GM21737 (cell line): ENCODE measurements at regions not wholly inside any gene's neighbourhood (a gene's known extent, or its start where the extent isn't known, plus 50 kb on each side); places are given as distances from the start of the nearest gene placed in this dataset.
A peak's percentile ranks its signal among the peaks of the same experiment; 100 is the strongest.

Source experiments
- ATAC-seq: cut with Tn5 transposase; IDR thresholded peaks from one replicate; pipeline ENCODE4 v1.9.1; 2021; ENCODE audit warnings: mild to moderate bottlenecking, moderate library complexity; ENCODE audit not compliant: unreplicated experiment

- ATAC-seq: peak; percentile 40
Observed at GRCh38 chr15:70258369-70259027, 160.8 kb upstream of the TLE3 start.

GRCh38 chr15:70257573-70258248 is 160.0 kb upstream of the TLE3 start:
- no peak for ATAC-seq

- ATAC-seq: no peak
Observed at GRCh38 chr15:70257047-70257446, 159.3 kb upstream of the TLE3 start.

- no peak for ATAC-seq
Observed at GRCh38 chr15:70254311-70254869, 156.7 kb upstream of the TLE3 start.

- no peak for ATAC-seq
Observed at GRCh38 chr15:70253461-70254156, 155.9 kb upstream of the TLE3 start.

- ATAC-seq: no peak
Observed at GRCh38 chr15:70252951-70253320, 155.2 kb upstream of the TLE3 start.

- ATAC-seq: no peak
Observed at GRCh38 chr15:70252056-70252950, 154.6 kb upstream of the TLE3 start.

GRCh38 chr15:70251246-70251990 is 153.7 kb upstream of the TLE3 start:
- ATAC-seq: no peak

GRCh38 chr15:70250208-70251201 is 152.8 kb upstream of the TLE3 start:
- ATAC-seq: no peak

- no peak for ATAC-seq
Observed at GRCh38 chr15:70249616-70250015, 151.9 kb upstream of the TLE3 start.

- ATAC-seq: no peak
Observed at GRCh38 chr15:70248116-70249025, 150.7 kb upstream of the TLE3 start.

GRCh38 chr15:70247281-70247680 is 149.6 kb upstream of the TLE3 start:
- no peak for ATAC-seq

GRCh38 chr15:70246623-70247220 is 149.0 kb upstream of the TLE3 start:
- ATAC-seq: no peak

GRCh38 chr15:70245932-70246622 is 148.4 kb upstream of the TLE3 start:
- ATAC-seq: no peak

GRCh38 chr15:70244978-70245542 is 147.3 kb upstream of the TLE3 start:
- no peak for ATAC-seq

- ATAC-seq: no peak
Observed at GRCh38 chr15:70243686-70244540, 146.2 kb upstream of the TLE3 start.
